GM06990 (cell line): ENCODE measurements at regions not wholly inside any gene's neighbourhood (a gene's known extent, or its start where the extent isn't known, plus 50 kb on each side); places are given as distances from the start of the nearest gene placed in this dataset.

Source experiments
- DNase-seq: peaks from one replicate; pipeline ENCODE4 v3.0.0-alpha.2; 2011; ENCODE audit not compliant: insufficient read length; ENCODE audit errors: extremely low read depth
- H3K27me3 ChIP-seq: replicated peaks from 2 replicates; pipeline ENCODE4 v1.6.0; 2011; ENCODE audit warnings: low read length; ENCODE audit not compliant: control insufficient read depth, insufficient read depth
- H3K36me3 ChIP-seq: 2 replicates; pipeline ENCODE4 v1.5.1; 2011; ENCODE audit warnings: low read length; ENCODE audit not compliant: control insufficient read depth, insufficient read depth
- H3K4me3 ChIP-seq: replicated peaks from 2 replicates; pipeline ENCODE4 v1.5.1; 2011; ENCODE audit warnings: low read depth, mild to moderate bottlenecking, control low read depth, low read length
- CTCF ChIP-seq: IDR thresholded peaks from 2 replicates; pipeline ENCODE4 v1.5.1; 2011; ENCODE audit warnings: low read length, control low read depth, mild to moderate bottlenecking, inconsistent platforms; ENCODE audit not compliant: insufficient read depth, poor library complexity, severe bottlenecking

GRCh38 chr20:24866742-24867141 lies 82.3 kb upstream of the CST7 start:
- DNase-seq: no peak
- Histone ChIP-seq H3K36me3 (no peaks in the 10 kb centered on the region), H3K27me3 (no peaks in the 10 kb centered on the region), H3K4me3 (no peak overlapping the region)
- TF ChIP-seq CTCF: no peak

GRCh38 chr20:24867556-24867955 lies 81.5 kb upstream of the CST7 start:
- Histone ChIP-seq H3K36me3 (no peaks in the 10 kb centered on the region), H3K27me3 (no peaks in the 10 kb centered on the region), H3K4me3 (no peak overlapping the region)
- TF ChIP-seq CTCF: no peak
- no peak for DNase-seq

- H3K36me3 ChIP-seq: no peaks in the 10 kb centered on the region
- no peaks in the 10 kb centered on the region for H3K27me3 ChIP-seq
- no peak for DNase-seq
- no peak overlapping the region for H3K4me3 ChIP-seq
- no peak for TF ChIP-seq CTCF
These were observed 80.6 kb upstream of the CST7 start for GRCh38 chr20:24868396-24868927.

GRCh38 chr20:24868959-24869358 lies 80.1 kb upstream of the CST7 start:
- no peak for TF ChIP-seq CTCF
- no peak for DNase-seq
- no peaks in the 10 kb centered on the region for H3K27me3 ChIP-seq
- H3K4me3 ChIP-seq: no peak overlapping the region
- H3K36me3 ChIP-seq: no peaks in the 10 kb centered on the region

GRCh38 chr20:24870057-24870456 lies 79.0 kb upstream of the CST7 start:
- Histone ChIP-seq H3K27me3 (no peaks in the 10 kb centered on the region), H3K36me3 (no peaks in the 10 kb centered on the region), H3K4me3 (no peak overlapping the region)
- TF ChIP-seq CTCF: no peak
- DNase-seq: no peak

- no peaks in the 10 kb centered on the region for H3K36me3 ChIP-seq
- H3K4me3 ChIP-seq: no peak overlapping the region
- H3K27me3 ChIP-seq: no peaks in the 10 kb centered on the region
- TF ChIP-seq CTCF: no peak
- peak; percentile 33 for DNase-seq
These were observed 78.2 kb upstream of the CST7 start for GRCh38 chr20:24870881-24871280.
